ENCODE measurements at regions not wholly inside any gene's neighbourhood (a gene's known extent, or its start where the extent isn't known, plus 50 kb on each side); places are given as distances from the start of the nearest gene placed in this dataset.

DNA sequence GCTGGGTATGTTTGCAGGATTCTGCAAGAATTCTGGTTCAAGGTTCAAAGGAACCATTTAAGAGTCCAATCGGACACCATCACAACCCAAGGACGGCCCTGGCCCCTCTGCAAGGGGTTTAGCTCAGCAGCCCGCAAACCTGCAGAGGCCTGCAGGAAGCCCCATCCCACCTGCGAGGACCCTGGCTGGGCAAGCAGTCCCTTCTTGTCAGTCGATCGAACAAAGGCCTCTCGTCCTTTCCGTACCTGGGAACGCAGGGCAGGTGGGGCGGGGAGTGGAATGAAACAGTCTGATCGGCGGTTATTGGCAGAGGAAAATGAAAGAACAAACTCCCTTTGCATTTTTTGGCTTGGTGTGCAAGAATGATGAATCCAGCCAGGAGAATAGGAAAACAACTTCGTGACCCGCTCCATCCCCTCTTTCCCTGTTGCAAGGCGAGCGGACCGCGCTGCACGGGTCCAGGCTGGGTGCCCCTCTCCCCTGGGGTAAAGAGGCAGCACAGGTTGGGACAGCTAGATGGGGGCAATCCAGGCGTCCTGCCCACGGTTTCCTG lies 73.7 kb downstream of the INSIG1 start:
- Histone ChIP-seq H3K36me3 (ENCODE audit: control insufficient read depth in 1 of 2, insufficient read depth in 2 of 2, low read length in 2 of 2) (no peaks in the 10 kb centered on the region), H3K4me3 (ENCODE audit: low read depth in 1 of 2, low read length in 2 of 2) (no peak overlapping the region), H3K27me3 (ENCODE audit: control insufficient read depth in 1 of 2, insufficient read depth in 2 of 2, low read length in 2 of 2) (peaks cover 66 to 69% of the 10 kb centered on the region in 2 donors), H3K9ac (ENCODE audit: low read depth in 1 of 2, low read length in 2 of 2) (no peak overlapping the region), H3K27ac (ENCODE audit: low read depth, low read length) (no peak overlapping the region), H3K9me3 (ENCODE audit: control insufficient read depth in 1 of 2, low read length in 2 of 2) (no peaks in the 10 kb centered on the region), H3K4me1 (ENCODE audit: control insufficient read depth in 1 of 2, insufficient read depth in 2 of 2, low read length in 2 of 2) (peaks cover 29 to 32% of the 10 kb centered on the region in 2 donors)

GRCh38 chr7:155371884-155372781 lies 74.5 kb downstream of the INSIG1 start:
- H3K4me3 ChIP-seq (ENCODE audit: low read depth in 1 of 2, low read length in 2 of 2), result no peak overlapping the region
- H3K9ac ChIP-seq (ENCODE audit: low read depth in 1 of 2, low read length in 2 of 2), result no peak overlapping the region
- H3K27ac ChIP-seq (ENCODE audit: low read depth, low read length), result no peak overlapping the region
- H3K9me3 ChIP-seq (ENCODE audit: control insufficient read depth in 1 of 2, low read length in 2 of 2), result no peaks in the 10 kb centered on the region
- no peaks in the 10 kb centered on the region for H3K36me3 ChIP-seq (ENCODE audit: control insufficient read depth in 1 of 2, insufficient read depth in 2 of 2, low read length in 2 of 2)
- peaks cover 73% of the 10 kb centered on the region in 2 donors for H3K27me3 ChIP-seq (ENCODE audit: control insufficient read depth in 1 of 2, insufficient read depth in 2 of 2, low read length in 2 of 2)
- H3K4me1 ChIP-seq (ENCODE audit: control insufficient read depth in 1 of 2, insufficient read depth in 2 of 2, low read length in 2 of 2), result peaks cover 31 to 34% of the 10 kb centered on the region in 2 donors

- peaks cover 39 to 42% of the 10 kb centered on the region in 2 donors for H3K4me1 ChIP-seq (ENCODE audit: control insufficient read depth in 1 of 2, insufficient read depth in 2 of 2, low read length in 2 of 2)
- no peak overlapping the region for H3K27ac ChIP-seq (ENCODE audit: low read depth, low read length)
- H3K4me3 ChIP-seq (ENCODE audit: low read depth in 1 of 2, low read length in 2 of 2), result peak overlapping the region; percentile 28 to 47
- no peak overlapping the region for H3K9ac ChIP-seq (ENCODE audit: low read depth in 1 of 2, low read length in 2 of 2)
- peaks cover 80% of the 10 kb centered on the region in 2 donors for H3K27me3 ChIP-seq (ENCODE audit: control insufficient read depth in 1 of 2, insufficient read depth in 2 of 2, low read length in 2 of 2)
- no peaks in the 10 kb centered on the region for H3K36me3 ChIP-seq (ENCODE audit: control insufficient read depth in 1 of 2, insufficient read depth in 2 of 2, low read length in 2 of 2)
- no peaks in the 10 kb centered on the region for H3K9me3 ChIP-seq (ENCODE audit: control insufficient read depth in 1 of 2, low read length in 2 of 2)
Observed at GRCh38 chr7:155372782-155373358, 75.2 kb downstream of the INSIG1 start.

- Histone ChIP-seq H3K4me1 (ENCODE audit: control insufficient read depth in 1 of 2, insufficient read depth in 2 of 2, low read length in 2 of 2) (peaks cover 46 to 49% of the 10 kb centered on the region in 2 donors), H3K4me3 (ENCODE audit: low read depth in 1 of 2, low read length in 2 of 2) (peak overlapping the region; percentile 28 to 47), H3K36me3 (ENCODE audit: control insufficient read depth in 1 of 2, insufficient read depth in 2 of 2, low read length in 2 of 2) (no peaks in the 10 kb centered on the region), H3K9me3 (ENCODE audit: control insufficient read depth in 1 of 2, low read length in 2 of 2) (no peaks in the 10 kb centered on the region), H3K27ac (ENCODE audit: low read depth, low read length) (no peak overlapping the region), H3K27me3 (ENCODE audit: control insufficient read depth in 1 of 2, insufficient read depth in 2 of 2, low read length in 2 of 2) (peaks cover 88% of the 10 kb centered on the region in 2 donors), H3K9ac (ENCODE audit: low read depth in 1 of 2, low read length in 2 of 2) (no peak overlapping the region)
Observed at GRCh38 chr7:155373359-155374273, 75.9 kb downstream of the INSIG1 start.

DNA sequence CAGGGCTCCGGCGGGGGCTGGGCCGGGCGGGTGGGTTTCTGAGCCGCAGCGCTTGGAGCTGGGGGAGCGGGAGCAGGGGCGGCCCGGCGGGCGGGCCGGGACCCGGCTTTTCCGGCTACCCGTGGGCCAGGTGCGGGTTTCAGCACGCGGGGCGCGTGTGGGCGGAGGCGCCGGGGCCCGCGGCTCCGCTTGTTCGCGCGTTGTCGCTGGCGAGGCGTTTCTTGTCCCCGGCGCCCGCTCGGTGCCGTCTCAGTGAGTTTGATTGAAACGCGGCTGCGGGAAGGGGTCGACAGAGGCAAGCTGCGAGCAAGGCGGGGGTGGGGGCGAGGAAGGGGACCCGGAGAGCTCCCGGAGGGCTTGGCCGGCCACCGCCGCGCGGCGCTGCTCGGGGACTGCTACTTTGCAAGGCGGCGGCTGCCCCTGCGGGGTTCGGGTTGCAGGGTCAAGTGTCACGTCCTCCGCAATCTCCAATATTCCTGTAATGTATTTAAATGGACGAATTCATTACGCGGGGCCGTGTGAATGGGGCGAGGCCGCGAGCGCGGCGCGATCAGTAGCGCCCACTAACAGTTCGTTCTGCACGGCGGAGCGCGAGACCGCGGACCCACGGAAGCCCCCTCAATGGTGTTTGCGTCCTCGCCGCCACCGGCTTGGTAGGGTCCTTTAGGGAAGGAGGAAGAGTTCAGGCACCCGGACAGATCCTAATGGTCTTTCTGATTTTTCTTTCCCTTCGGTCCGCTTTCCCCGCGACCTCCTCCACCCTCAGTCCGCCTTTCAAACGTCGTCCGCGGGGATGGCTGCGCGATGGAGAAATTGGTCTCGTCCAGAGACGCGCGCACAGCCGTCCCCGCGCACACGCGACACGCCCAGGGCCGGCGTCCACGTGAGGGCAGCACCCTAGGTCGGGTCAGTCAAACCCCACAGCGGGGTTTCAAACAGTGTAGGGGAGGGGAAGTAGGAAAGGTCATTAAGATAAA lies 76.9 kb downstream of the INSIG1 start:
- H3K4me3 ChIP-seq (ENCODE audit: low read depth in 1 of 2, low read length in 2 of 2), result peak overlapping the region; percentile 21 to 22
- peaks cover 90 to 94% of the 10 kb centered on the region in 2 donors for H3K27me3 ChIP-seq (ENCODE audit: control insufficient read depth in 1 of 2, insufficient read depth in 2 of 2, low read length in 2 of 2)
- H3K4me1 ChIP-seq (ENCODE audit: control insufficient read depth in 1 of 2, insufficient read depth in 2 of 2, low read length in 2 of 2), result peaks cover 49 to 51% of the 10 kb centered on the region in 2 donors

DNA sequence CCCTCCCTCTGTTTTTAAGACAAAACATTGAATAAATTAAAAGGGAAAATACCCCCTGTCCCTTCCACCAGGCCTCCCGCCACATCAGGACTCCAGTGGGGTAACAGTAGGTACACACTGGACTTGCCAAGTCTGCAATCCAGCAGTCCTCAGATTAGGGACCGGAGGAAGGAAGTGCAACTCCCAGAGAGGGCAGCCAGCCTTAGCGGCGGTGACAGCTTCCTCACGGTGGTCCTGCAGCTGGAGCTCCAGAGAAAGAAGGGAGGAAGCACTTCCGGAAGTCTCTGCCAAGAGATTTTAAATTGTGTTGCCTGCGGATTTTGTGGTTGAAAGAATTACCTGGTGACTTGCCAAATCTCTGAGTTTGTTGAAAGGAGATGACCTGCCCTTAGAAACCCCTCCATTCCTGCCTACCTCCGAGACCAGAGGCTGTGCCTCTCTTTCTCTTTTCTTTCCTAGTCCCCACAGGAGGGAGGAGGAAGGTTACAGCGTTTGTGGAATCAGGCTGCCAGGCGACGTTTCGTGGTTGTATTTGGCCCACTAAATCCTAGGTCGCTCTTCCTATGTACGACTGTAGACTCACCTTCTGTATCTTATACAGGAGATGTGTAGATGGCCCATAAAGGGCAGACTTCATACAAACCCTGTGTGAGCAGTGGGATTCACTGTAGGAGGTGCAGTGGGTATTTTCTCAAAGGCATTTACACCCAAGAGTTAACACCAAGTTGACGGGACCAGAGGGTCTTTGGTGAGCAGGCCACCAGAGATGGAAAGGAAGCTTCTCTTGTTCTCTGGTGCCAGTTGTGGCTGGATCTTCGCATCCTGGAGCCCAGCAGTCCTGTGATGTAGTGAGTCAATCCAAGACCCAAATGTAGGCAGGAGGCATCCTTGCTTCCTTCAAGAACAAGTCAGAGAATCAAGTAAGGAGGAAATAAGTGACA lies 77.9 kb downstream of the INSIG1 start:
- Histone ChIP-seq H3K27me3 (ENCODE audit: control insufficient read depth in 1 of 2, insufficient read depth in 2 of 2, low read length in 2 of 2) (peaks cover 94 to 95% of the 10 kb centered on the region in 2 donors), H3K4me1 (ENCODE audit: control insufficient read depth in 1 of 2, insufficient read depth in 2 of 2, low read length in 2 of 2) (peaks cover 49 to 58% of the 10 kb centered on the region in 2 donors), H3K9ac (ENCODE audit: low read depth in 1 of 2, low read length in 2 of 2) (no peak overlapping the region), H3K9me3 (ENCODE audit: control insufficient read depth in 1 of 2, low read length in 2 of 2) (no peaks in the 10 kb centered on the region), H3K36me3 (ENCODE audit: control insufficient read depth in 1 of 2, insufficient read depth in 2 of 2, low read length in 2 of 2) (no peaks in the 10 kb centered on the region), H3K27ac (ENCODE audit: low read depth, low read length) (no peak overlapping the region), H3K4me3 (ENCODE audit: low read depth in 1 of 2, low read length in 2 of 2) (peak overlapping the region in 1 of 2 donors; percentile 22)

More for the DNA sequence above, 76.9 kb downstream of the INSIG1 start:
- no peaks in the 10 kb centered on the region for H3K9me3 ChIP-seq (ENCODE audit: control insufficient read depth in 1 of 2, low read length in 2 of 2)
- no peak overlapping the region for H3K27ac ChIP-seq (ENCODE audit: low read depth, low read length)
- no peak overlapping the region for H3K9ac ChIP-seq (ENCODE audit: low read depth in 1 of 2, low read length in 2 of 2)
- H3K36me3 ChIP-seq (ENCODE audit: control insufficient read depth in 1 of 2, insufficient read depth in 2 of 2, low read length in 2 of 2), result no peaks in the 10 kb centered on the region

DNA sequence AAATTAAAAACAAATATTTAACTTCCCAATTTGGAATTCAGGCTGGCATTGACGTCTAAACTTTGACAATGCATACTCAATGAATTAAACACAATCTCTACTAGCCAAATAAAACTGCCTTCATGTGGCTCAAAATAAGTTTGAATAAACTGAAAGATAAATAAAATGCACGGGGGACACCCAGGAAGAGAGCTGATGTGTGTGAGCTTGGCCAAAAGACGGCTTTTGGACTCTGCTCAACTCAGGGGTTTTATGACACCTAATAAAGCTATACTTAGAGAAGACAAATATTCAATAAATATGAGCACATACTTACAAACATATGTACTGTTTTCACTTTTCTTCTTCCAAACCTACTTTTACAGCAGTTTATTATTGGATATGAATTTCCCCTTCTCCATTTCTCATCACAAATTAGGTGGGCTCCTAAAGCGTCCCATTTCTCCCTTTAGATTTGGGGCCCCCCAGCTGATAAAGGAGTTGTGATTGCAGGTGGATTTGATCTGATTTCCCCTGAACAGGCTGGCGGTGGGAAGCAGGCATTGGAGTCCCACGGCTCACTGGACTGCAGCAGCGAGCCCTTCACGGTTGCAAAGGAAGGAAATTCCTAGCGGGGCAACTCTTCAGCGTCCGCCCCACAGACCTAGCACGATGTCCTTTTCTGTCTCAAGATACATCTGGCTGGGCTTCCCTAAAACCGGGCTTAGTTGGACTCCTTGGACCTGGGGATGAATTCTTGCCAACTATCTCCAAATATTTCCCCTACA lies 79.6 kb downstream of the INSIG1 start:
- H3K27ac ChIP-seq (ENCODE audit: low read depth, low read length), result no peak overlapping the region
- H3K9me3 ChIP-seq (ENCODE audit: control insufficient read depth in 1 of 2, low read length in 2 of 2), result no peaks in the 10 kb centered on the region
- H3K36me3 ChIP-seq (ENCODE audit: control insufficient read depth in 1 of 2, insufficient read depth in 2 of 2, low read length in 2 of 2), result no peaks in the 10 kb centered on the region
- peaks cover 97 to 98% of the 10 kb centered on the region in 2 donors for H3K27me3 ChIP-seq (ENCODE audit: control insufficient read depth in 1 of 2, insufficient read depth in 2 of 2, low read length in 2 of 2)
- no peak overlapping the region for H3K9ac ChIP-seq (ENCODE audit: low read depth in 1 of 2, low read length in 2 of 2)
- peaks cover 42 to 57% of the 10 kb centered on the region in 2 donors for H3K4me1 ChIP-seq (ENCODE audit: control insufficient read depth in 1 of 2, insufficient read depth in 2 of 2, low read length in 2 of 2)
- peak overlapping the region; percentile 46 to 53 for H3K4me3 ChIP-seq (ENCODE audit: low read depth in 1 of 2, low read length in 2 of 2)
